ENCODE measurements at regions not wholly inside any gene's neighbourhood (a gene's known extent, or its start where the extent isn't known, plus 50 kb on each side); places are given as distances from the start of the nearest gene placed in this dataset.

GRCh38 chr1:14439015-14439414 lies 159.5 kb upstream of the KAZN start:
- H2AFZ ChIP-seq = no peak overlapping the region
- no peak for DNase-seq (ENCODE audit: low spot score)
- no peaks in the 10 kb centered on the region for H3K27me3 ChIP-seq
- no peak overlapping the region for H3K27ac ChIP-seq
- H3K36me3 ChIP-seq (replicated peaks; ENCODE audit: insufficient read depth, low read depth) = no peaks in the 10 kb centered on the region
- H3K4me3 ChIP-seq = no peak overlapping the region
- H3K4me1 ChIP-seq (ENCODE audit: insufficient read depth) = no peaks in the 10 kb centered on the region
- H3K79me2 ChIP-seq = no peaks in the 10 kb centered on the region
- no peak overlapping the region for H3K4me2 ChIP-seq
- TF ChIP-seq, protein P1, sequence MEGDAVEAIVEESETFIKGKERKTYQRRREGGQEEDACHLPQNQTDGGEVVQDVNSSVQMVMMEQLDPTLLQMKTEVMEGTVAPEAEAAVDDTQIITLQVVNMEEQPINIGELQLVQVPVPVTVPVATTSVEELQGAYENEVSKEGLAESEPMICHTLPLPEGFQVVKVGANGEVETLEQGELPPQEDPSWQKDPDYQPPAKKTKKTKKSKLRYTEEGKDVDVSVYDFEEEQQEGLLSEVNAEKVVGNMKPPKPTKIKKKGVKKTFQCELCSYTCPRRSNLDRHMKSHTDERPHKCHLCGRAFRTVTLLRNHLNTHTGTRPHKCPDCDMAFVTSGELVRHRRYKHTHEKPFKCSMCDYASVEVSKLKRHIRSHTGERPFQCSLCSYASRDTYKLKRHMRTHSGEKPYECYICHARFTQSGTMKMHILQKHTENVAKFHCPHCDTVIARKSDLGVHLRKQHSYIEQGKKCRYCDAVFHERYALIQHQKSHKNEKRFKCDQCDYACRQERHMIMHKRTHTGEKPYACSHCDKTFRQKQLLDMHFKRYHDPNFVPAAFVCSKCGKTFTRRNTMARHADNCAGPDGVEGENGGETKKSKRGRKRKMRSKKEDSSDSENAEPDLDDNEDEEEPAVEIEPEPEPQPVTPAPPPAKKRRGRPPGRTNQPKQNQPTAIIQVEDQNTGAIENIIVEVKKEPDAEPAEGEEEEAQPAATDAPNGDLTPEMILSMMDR (IDR thresholded peaks at IDR 0.05; ENCODE audit: poor library complexity) = no peak
- TF ChIP-seq EZH2phosphoT487 (IDR thresholded peaks at IDR 0.05; ENCODE audit: low read depth, severe bottlenecking, unreplicated experiment) = no peak
- TF ChIP-seq EZH2 (IDR thresholded peaks at IDR 0.05; ENCODE audit: borderline replicate concordance) = no peak
- H4K20me1 ChIP-seq (ENCODE audit: insufficient read depth, poor library complexity, severe bottlenecking) = no peaks in the 10 kb centered on the region
- WGBS (ENCODE audit: low lambda C conversion rate, missing lambda C conversion rate) = 94% methylated on average over 1 of the region's 1 CpG
- H3K9me2 ChIP-seq (replicated peaks; ENCODE audit: insufficient read depth) = no peaks in the 10 kb centered on the region
- no peaks in the 10 kb centered on the region for H3K9me3 ChIP-seq (ENCODE audit: low read depth)

GRCh38 chr1:14440166-14440565 lies 158.3 kb upstream of the KAZN start:
- WGBS (ENCODE audit: low lambda C conversion rate, missing lambda C conversion rate) = 90% methylated on average over 9 of the region's 9 CpGs
- H2AFZ ChIP-seq = no peak overlapping the region
- H3K27me3 ChIP-seq = no peaks in the 10 kb centered on the region
- no peak overlapping the region for H3K4me3 ChIP-seq
- no peak overlapping the region for H3K4me2 ChIP-seq
- no peak overlapping the region for H3K27ac ChIP-seq
- no peak for DNase-seq (ENCODE audit: low spot score)
- no peaks in the 10 kb centered on the region for H3K4me1 ChIP-seq (ENCODE audit: insufficient read depth)
- H3K9me2 ChIP-seq (replicated peaks; ENCODE audit: insufficient read depth) = no peaks in the 10 kb centered on the region
- H4K20me1 ChIP-seq (ENCODE audit: insufficient read depth, poor library complexity, severe bottlenecking) = no peaks in the 10 kb centered on the region
- H3K9me3 ChIP-seq (ENCODE audit: low read depth) = no peaks in the 10 kb centered on the region
- no peaks in the 10 kb centered on the region for H3K79me2 ChIP-seq
- H3K36me3 ChIP-seq (replicated peaks; ENCODE audit: insufficient read depth, low read depth) = no peaks in the 10 kb centered on the region
- TF ChIP-seq, protein P1 (IDR thresholded peaks at IDR 0.05; ENCODE audit: poor library complexity) = no peak
- no peak for TF ChIP-seq EZH2phosphoT487 (IDR thresholded peaks at IDR 0.05; ENCODE audit: low read depth, severe bottlenecking, unreplicated experiment)
- no peak for TF ChIP-seq EZH2 (IDR thresholded peaks at IDR 0.05; ENCODE audit: borderline replicate concordance)

- Histone ChIP-seq H3K27me3 (no peaks in the 10 kb centered on the region), H3K4me3 (no peak overlapping the region), H3K9me3 (ENCODE audit: low read depth) (no peaks in the 10 kb centered on the region), H3K9me2 (replicated peaks; ENCODE audit: insufficient read depth) (no peaks in the 10 kb centered on the region), H4K20me1 (ENCODE audit: insufficient read depth, poor library complexity, severe bottlenecking) (no peaks in the 10 kb centered on the region), H3K36me3 (replicated peaks; ENCODE audit: insufficient read depth, low read depth) (no peaks in the 10 kb centered on the region), H3K79me2 (no peaks in the 10 kb centered on the region), H2AFZ (no peak overlapping the region), H3K4me1 (ENCODE audit: insufficient read depth) (no peaks in the 10 kb centered on the region), H3K27ac (no peak overlapping the region), H3K4me2 (no peak overlapping the region)
- TF ChIP-seq, protein P1 (IDR thresholded peaks at IDR 0.05; ENCODE audit: poor library complexity) = no peak
- TF ChIP-seq EZH2phosphoT487 (IDR thresholded peaks at IDR 0.05; ENCODE audit: low read depth, severe bottlenecking, unreplicated experiment) = no peak
- no peak for TF ChIP-seq EZH2 (IDR thresholded peaks at IDR 0.05; ENCODE audit: borderline replicate concordance)
- WGBS (ENCODE audit: low lambda C conversion rate, missing lambda C conversion rate) = 92% methylated on average over 4 of the region's 4 CpGs
- DNase-seq (ENCODE audit: low spot score) = no peak
Measured at GRCh38 chr1:14440731-14441130, 157.8 kb upstream of the KAZN start.

- no peaks in the 10 kb centered on the region for H3K9me2 ChIP-seq (replicated peaks; ENCODE audit: insufficient read depth)
- no peak overlapping the region for H3K4me2 ChIP-seq
- H4K20me1 ChIP-seq (ENCODE audit: insufficient read depth, poor library complexity, severe bottlenecking) = no peaks in the 10 kb centered on the region
- no peak overlapping the region for H3K4me3 ChIP-seq
- no peak for DNase-seq (ENCODE audit: low spot score)
- no peaks in the 10 kb centered on the region for H3K9me3 ChIP-seq (ENCODE audit: low read depth)
- H3K27ac ChIP-seq = no peak overlapping the region
- H3K27me3 ChIP-seq = no peaks in the 10 kb centered on the region
- no peaks in the 10 kb centered on the region for H3K4me1 ChIP-seq (ENCODE audit: insufficient read depth)
- WGBS (ENCODE audit: low lambda C conversion rate, missing lambda C conversion rate) = 83% methylated on average over 6 of the region's 6 CpGs
- H3K36me3 ChIP-seq (replicated peaks; ENCODE audit: insufficient read depth, low read depth) = no peaks in the 10 kb centered on the region
- no peak for TF ChIP-seq EZH2 (IDR thresholded peaks at IDR 0.05; ENCODE audit: borderline replicate concordance)
- TF ChIP-seq EZH2phosphoT487 (IDR thresholded peaks at IDR 0.05; ENCODE audit: low read depth, severe bottlenecking, unreplicated experiment) = no peak
- TF ChIP-seq, protein P1 (IDR thresholded peaks at IDR 0.05; ENCODE audit: poor library complexity) = no peak
- no peaks in the 10 kb centered on the region for H3K79me2 ChIP-seq
- H2AFZ ChIP-seq = no peak overlapping the region
Measured at GRCh38 chr1:14441302-14441741, 157.2 kb upstream of the KAZN start.

Data from hepatocyte (in vitro differentiated cells).